ENCODE measurements at regions not wholly inside any gene's neighbourhood (a gene's known extent, or its start where the extent isn't known, plus 50 kb on each side); places are given as distances from the start of the nearest gene placed in this dataset.

DNA sequence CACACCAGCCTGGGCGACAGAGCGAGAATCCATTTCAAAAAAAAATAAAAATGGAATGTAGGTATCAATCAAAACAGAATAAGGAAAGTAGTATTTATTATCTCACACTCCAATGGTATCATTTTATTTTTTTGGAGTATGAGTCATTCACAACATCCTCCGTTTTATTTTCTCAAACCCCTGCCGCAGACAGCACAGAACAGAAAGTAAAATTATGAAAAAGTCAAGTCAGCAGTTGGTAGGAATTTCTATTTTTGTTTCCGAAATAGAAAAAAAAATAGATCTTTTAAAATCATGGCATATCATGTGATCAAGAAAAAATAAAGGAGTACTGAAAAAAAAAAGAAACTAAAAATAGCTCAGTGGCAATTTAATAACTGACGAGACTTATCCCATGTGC is 490.7 kb upstream of the TENM3 start:
- TF ChIP-seq POLR2A (IDR thresholded peaks at IDR 0.05) (no peak), CTCF (IDR thresholded peaks at IDR 0.05 in 4 of 5, conservative IDR thresholded peaks at IDR 0.05 in 1 of 5) (no peak)

Data from gastrocnemius medialis (tissue), 4 donors.